ENCODE measurements at regions not wholly inside any gene's neighbourhood (a gene's known extent, or its start where the extent isn't known, plus 50 kb on each side); places are given as distances from the start of the nearest gene placed in this dataset.
"Not testable (repeated sequence)": the region's sequence is repeated elsewhere in the genome, so short reads cannot be mapped to it uniquely, and the experiment has no call there.

GRCh38 chr16:17914168-17914567 lies 422.4 kb downstream of the NPIPA8 start:
- Histone ChIP-seq H3K27ac (no peak overlapping the region), H3K27me3 (no peaks in the 10 kb centered on the region), H3K36me3 (no peaks in the 10 kb centered on the region), H3K4me3 (no peak overlapping the region), H3K9me3 (peaks cover 0 to 4% of the 10 kb centered on the region in 2 donors), H3K4me1 (no peaks in the 10 kb centered on the region)
- DNase-seq, result no peak
- in situ Hi-C loops (cut with MboI; ENCODE audit: low pct_ligation_motif_present in 1 of 4, low pct_unique_long_range_greater_than_20kb in 1 of 4, low sequenced_read_pairs in 3 of 4), result no loop called here
- intact Hi-C loops (cut with DNase I; ENCODE audit: low total_unique reads), result no loop called here
- TF ChIP-seq POLR2A (IDR thresholded peaks at IDR 0.05) (no peak), POLR2AphosphoS5 (IDR thresholded peaks at IDR 0.05) (no peak), EP300 (IDR thresholded peaks at IDR 0.05; ENCODE audit: low read depth) (no peak)
- TF ChIP-seq, protein P1, sequence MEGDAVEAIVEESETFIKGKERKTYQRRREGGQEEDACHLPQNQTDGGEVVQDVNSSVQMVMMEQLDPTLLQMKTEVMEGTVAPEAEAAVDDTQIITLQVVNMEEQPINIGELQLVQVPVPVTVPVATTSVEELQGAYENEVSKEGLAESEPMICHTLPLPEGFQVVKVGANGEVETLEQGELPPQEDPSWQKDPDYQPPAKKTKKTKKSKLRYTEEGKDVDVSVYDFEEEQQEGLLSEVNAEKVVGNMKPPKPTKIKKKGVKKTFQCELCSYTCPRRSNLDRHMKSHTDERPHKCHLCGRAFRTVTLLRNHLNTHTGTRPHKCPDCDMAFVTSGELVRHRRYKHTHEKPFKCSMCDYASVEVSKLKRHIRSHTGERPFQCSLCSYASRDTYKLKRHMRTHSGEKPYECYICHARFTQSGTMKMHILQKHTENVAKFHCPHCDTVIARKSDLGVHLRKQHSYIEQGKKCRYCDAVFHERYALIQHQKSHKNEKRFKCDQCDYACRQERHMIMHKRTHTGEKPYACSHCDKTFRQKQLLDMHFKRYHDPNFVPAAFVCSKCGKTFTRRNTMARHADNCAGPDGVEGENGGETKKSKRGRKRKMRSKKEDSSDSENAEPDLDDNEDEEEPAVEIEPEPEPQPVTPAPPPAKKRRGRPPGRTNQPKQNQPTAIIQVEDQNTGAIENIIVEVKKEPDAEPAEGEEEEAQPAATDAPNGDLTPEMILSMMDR (IDR thresholded peaks at IDR 0.05), result no peak
- 71 to 86% methylated on average over 1 of the region's 1 CpG for WGBS, 2 donors (ENCODE audit: low coverage in 1 of 2)

- H3K4me1 ChIP-seq; H3K36me3 ChIP-seq; H3K27ac ChIP-seq; H3K27me3 ChIP-seq; DNase-seq; H3K9me3 ChIP-seq; intact Hi-C loops (cut with DNase I; ENCODE audit: low total_unique reads); in situ Hi-C loops (cut with MboI; ENCODE audit: low pct_ligation_motif_present in 1 of 4, low pct_unique_long_range_greater_than_20kb in 1 of 4, low sequenced_read_pairs in 3 of 4); H3K4me3 ChIP-seq: not testable (repeated sequence)
- 22% methylated on average over 1 of the region's 1 CpG; no CpG with 5 or more reads in 1 of the 2 donors for WGBS, 2 donors (ENCODE audit: low coverage in 1 of 2)
Measured at GRCh38 chr16:17911578-17911977, 425.0 kb downstream of the NPIPA8 start.

- H3K27ac ChIP-seq; in situ Hi-C loops (cut with MboI; ENCODE audit: low pct_ligation_motif_present in 1 of 4, low pct_unique_long_range_greater_than_20kb in 1 of 4, low sequenced_read_pairs in 3 of 4): not testable (repeated sequence)
Measured at GRCh38 chr16:17906626-17907025, 429.9 kb downstream of the NPIPA8 start.

DNA sequence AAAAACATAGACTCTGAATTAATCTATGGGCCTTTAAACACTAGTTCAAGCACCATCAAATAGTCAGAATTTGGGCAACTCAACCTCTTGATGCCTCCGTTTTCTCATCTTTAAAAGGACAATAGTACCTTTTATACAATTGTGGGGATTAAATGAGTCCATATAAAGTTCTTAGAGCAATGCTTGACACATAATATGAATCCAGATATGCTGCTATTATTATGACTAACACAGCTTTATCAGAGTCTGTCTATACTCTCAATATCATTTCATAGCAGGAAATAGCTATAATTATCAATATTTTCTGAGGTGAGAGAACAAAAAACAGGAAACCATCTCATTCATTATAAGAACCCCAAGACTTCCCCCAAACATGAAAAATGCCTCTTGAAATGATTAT lies 430.5 kb upstream of the XYLT1 start:
- WGBS, 2 donors (ENCODE audit: low coverage in 1 of 2), result 81 to 88% methylated on average over 1 of the region's 1 CpG
- in situ Hi-C loops (cut with MboI; ENCODE audit: low pct_ligation_motif_present in 1 of 4, low pct_unique_long_range_greater_than_20kb in 1 of 4, low sequenced_read_pairs in 3 of 4), result no loop called here
- TF ChIP-seq POLR2A (IDR thresholded peaks at IDR 0.05) (no peak), POLR2AphosphoS5 (IDR thresholded peaks at IDR 0.05) (no peak), EP300 (IDR thresholded peaks at IDR 0.05; ENCODE audit: low read depth) (no peak)
- TF ChIP-seq, protein P1 (IDR thresholded peaks at IDR 0.05), result no peak

More at GRCh38 chr16:17906626-17907025, 429.9 kb downstream of the NPIPA8 start:
- 93% methylated on average over 10 of the region's 10 CpGs; no CpG with 5 or more reads in 1 of the 2 donors for WGBS, 2 donors (ENCODE audit: low coverage in 1 of 2)
- H3K27me3 ChIP-seq; intact Hi-C loops (cut with DNase I; ENCODE audit: low total_unique reads); H3K36me3 ChIP-seq; H3K9me3 ChIP-seq; H3K4me1 ChIP-seq; H3K4me3 ChIP-seq; DNase-seq: not testable (repeated sequence)

DNA sequence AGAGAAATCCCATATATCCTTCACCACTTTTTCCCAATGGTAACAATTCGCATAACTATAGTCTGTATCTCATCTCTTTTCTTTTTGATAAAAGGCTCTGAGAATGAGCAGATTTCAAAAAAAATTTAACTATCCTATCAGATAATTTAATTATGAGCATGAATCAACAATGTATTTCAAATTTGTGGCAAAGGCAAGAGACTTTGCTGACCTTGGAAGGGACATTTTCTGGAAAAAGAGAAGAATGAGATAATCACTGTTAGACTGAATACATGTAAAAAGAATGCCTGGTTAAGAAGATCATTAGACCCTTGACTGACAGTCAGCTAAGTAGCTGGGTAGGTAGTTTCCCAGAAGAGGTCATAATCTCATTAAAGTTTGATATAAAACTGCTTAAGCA lies 428.4 kb upstream of the XYLT1 start:
- intact Hi-C loops (cut with DNase I; ENCODE audit: low total_unique reads), result no loop called here
- Histone ChIP-seq H3K4me3 (no peak overlapping the region), H3K27ac (no peak overlapping the region), H3K36me3 (no peaks in the 10 kb centered on the region), H3K4me1 (no peaks in the 10 kb centered on the region), H3K27me3 (no peaks in the 10 kb centered on the region), H3K9me3 (no peaks in the 10 kb centered on the region)
- in situ Hi-C loops (cut with MboI; ENCODE audit: low pct_ligation_motif_present in 1 of 4, low pct_unique_long_range_greater_than_20kb in 1 of 4, low sequenced_read_pairs in 3 of 4), result no loop called here
- no peak for TF ChIP-seq POLR2AphosphoS5 (IDR thresholded peaks at IDR 0.05)
- no peak for TF ChIP-seq EP300 (IDR thresholded peaks at IDR 0.05; ENCODE audit: low read depth)
- TF ChIP-seq POLR2A (IDR thresholded peaks at IDR 0.05), result no peak
- TF ChIP-seq, protein P1 (IDR thresholded peaks at IDR 0.05), result no peak
- no peak for DNase-seq
- WGBS, 2 donors (ENCODE audit: low coverage in 1 of 2), result 97 to 100% methylated on average over 1 of the region's 1 CpG

More for the DNA sequence above, 430.5 kb upstream of the XYLT1 start:
- DNase-seq, result no peak
- intact Hi-C loops (cut with DNase I; ENCODE audit: low total_unique reads), result no loop called here
- H3K27me3 ChIP-seq, result no peaks in the 10 kb centered on the region
- no peak overlapping the region for H3K4me3 ChIP-seq
- H3K9me3 ChIP-seq, result no peaks in the 10 kb centered on the region
- no peaks in the 10 kb centered on the region for H3K36me3 ChIP-seq
- no peaks in the 10 kb centered on the region for H3K4me1 ChIP-seq
- no peak overlapping the region for H3K27ac ChIP-seq
